ENCODE measurements at regions not wholly inside any gene's neighbourhood (a gene's known extent, or its start where the extent isn't known, plus 50 kb on each side); places are given as distances from the start of the nearest gene placed in this dataset.

GRCh38 chr2:57834666-57835065, 211.9 kb upstream of the VRK2 start:
- Mint-ChIP-seq H3K27me3 (ENCODE audit: low read depth in 3 of 3) (no peaks in the 10 kb centered on the region), H3K4me1 (no peaks in the 10 kb centered on the region), H3K36me3 (no peaks in the 10 kb centered on the region), H3K9me3 (peaks cover 8 to 45% (median 22%) of the 10 kb centered on the region in 6 donors), H3K4me3 (no peak overlapping the region), H3K27ac (no peak overlapping the region)
- no peak for DNase-seq

GRCh38 chr2:57842531-57842930, 204.1 kb upstream of the VRK2 start:
- Mint-ChIP-seq H3K36me3 (peaks cover 0 to 4% (median 0%) of the 10 kb centered on the region in 3 donors), H3K4me1 (no peaks in the 10 kb centered on the region), H3K27ac (no peak overlapping the region), H3K4me3 (no peak overlapping the region), H3K27me3 (ENCODE audit: low read depth in 3 of 3) (no peaks in the 10 kb centered on the region), H3K9me3 (peaks cover 0 to 30% (median 3%) of the 10 kb centered on the region in 6 donors)
- no peak for DNase-seq

GRCh38 chr2:57843158-57843557, 203.4 kb upstream of the VRK2 start:
- peaks cover 0 to 4% (median 0%) of the 10 kb centered on the region in 3 donors for H3K36me3 Mint-ChIP-seq
- no peak overlapping the region for H3K27ac Mint-ChIP-seq
- no peak for DNase-seq
- no peak overlapping the region for H3K4me3 Mint-ChIP-seq
- H3K9me3 Mint-ChIP-seq: peaks cover 0 to 30% (median 2%) of the 10 kb centered on the region in 6 donors
- no peaks in the 10 kb centered on the region for H3K4me1 Mint-ChIP-seq
- no peaks in the 10 kb centered on the region for H3K27me3 Mint-ChIP-seq (ENCODE audit: low read depth in 3 of 3)

- no peak overlapping the region for H3K27ac Mint-ChIP-seq
- peaks cover 0 to 4% (median 4%) of the 10 kb centered on the region in 3 donors for H3K36me3 Mint-ChIP-seq
- no peak for DNase-seq
- no peak overlapping the region for H3K4me3 Mint-ChIP-seq
- H3K27me3 Mint-ChIP-seq (ENCODE audit: low read depth in 3 of 3): peaks cover 0 to 2% (median 0%) of the 10 kb centered on the region in 3 donors
- H3K9me3 Mint-ChIP-seq: peaks cover 0 to 21% (median 3%) of the 10 kb centered on the region in 6 donors
- no peaks in the 10 kb centered on the region for H3K4me1 Mint-ChIP-seq
These were observed 197.9 kb upstream of the VRK2 start for GRCh38 chr2:57848723-57849122.

GRCh38 chr2:57849843-57850242, 196.8 kb upstream of the VRK2 start:
- no peak for DNase-seq
- H3K9me3 Mint-ChIP-seq: peaks cover 0 to 16% (median 3%) of the 10 kb centered on the region in 6 donors
- H3K4me1 Mint-ChIP-seq: no peaks in the 10 kb centered on the region
- H3K27me3 Mint-ChIP-seq (ENCODE audit: low read depth in 3 of 3): peaks cover 0 to 2% (median 0%) of the 10 kb centered on the region in 3 donors
- H3K36me3 Mint-ChIP-seq: peaks cover 0 to 4% (median 4%) of the 10 kb centered on the region in 3 donors
- H3K27ac Mint-ChIP-seq: no peak overlapping the region
- no peak overlapping the region for H3K4me3 Mint-ChIP-seq

GRCh38 chr2:57850415-57851130, 196.0 kb upstream of the VRK2 start:
- peaks cover 0 to 2% (median 0%) of the 10 kb centered on the region in 3 donors for H3K27me3 Mint-ChIP-seq (ENCODE audit: low read depth in 3 of 3)
- H3K27ac Mint-ChIP-seq: no peak overlapping the region
- H3K9me3 Mint-ChIP-seq: peaks cover 0 to 16% (median 6%) of the 10 kb centered on the region in 6 donors
- no peaks in the 10 kb centered on the region for H3K4me1 Mint-ChIP-seq
- DNase-seq: no peak
- no peak overlapping the region for H3K4me3 Mint-ChIP-seq
- H3K36me3 Mint-ChIP-seq: peaks cover 0 to 4% (median 4%) of the 10 kb centered on the region in 3 donors

GRCh38 chr2:57855212-57855611, 191.4 kb upstream of the VRK2 start:
- peaks cover 0 to 3% (median 1%) of the 10 kb centered on the region in 3 donors for H3K27me3 Mint-ChIP-seq (ENCODE audit: low read depth in 3 of 3)
- no peak overlapping the region for H3K4me3 Mint-ChIP-seq
- H3K27ac Mint-ChIP-seq: no peak overlapping the region
- H3K4me1 Mint-ChIP-seq: no peaks in the 10 kb centered on the region
- H3K9me3 Mint-ChIP-seq: peaks cover 0 to 8% (median 3%) of the 10 kb centered on the region in 6 donors
- peaks cover 0 to 4% (median 3%) of the 10 kb centered on the region in 3 donors for H3K36me3 Mint-ChIP-seq
- no peak for DNase-seq

GRCh38 chr2:57859755-57860154, 186.9 kb upstream of the VRK2 start:
- Mint-ChIP-seq H3K9me3 (peaks cover 0 to 5% (median 2%) of the 10 kb centered on the region in 6 donors), H3K27ac (no peak overlapping the region), H3K4me3 (no peak overlapping the region), H3K27me3 (ENCODE audit: low read depth in 3 of 3) (peaks cover 0 to 3% (median 1%) of the 10 kb centered on the region in 3 donors), H3K36me3 (peaks cover 0 to 3% (median 0%) of the 10 kb centered on the region in 3 donors), H3K4me1 (no peaks in the 10 kb centered on the region)
- no peak for DNase-seq

- peaks cover 0 to 3% (median 0%) of the 10 kb centered on the region in 3 donors for H3K36me3 Mint-ChIP-seq
- H3K27ac Mint-ChIP-seq: no peak overlapping the region
- peaks cover 0 to 3% (median under 1%) of the 10 kb centered on the region in 6 donors for H3K9me3 Mint-ChIP-seq
- no peak overlapping the region for H3K4me3 Mint-ChIP-seq
- no peak for DNase-seq
- H3K4me1 Mint-ChIP-seq: no peaks in the 10 kb centered on the region
- H3K27me3 Mint-ChIP-seq (ENCODE audit: low read depth in 3 of 3): peaks cover 0 to 3% (median 1%) of the 10 kb centered on the region in 3 donors
These were observed 184.5 kb upstream of the VRK2 start for GRCh38 chr2:57862153-57862552.

- H3K4me1 Mint-ChIP-seq: no peaks in the 10 kb centered on the region
- H3K36me3 Mint-ChIP-seq: peaks cover 0 to 3% (median 0%) of the 10 kb centered on the region in 3 donors
- no peak overlapping the region for H3K27ac Mint-ChIP-seq
- peaks cover 0 to 3% (median 2%) of the 10 kb centered on the region in 6 donors for H3K9me3 Mint-ChIP-seq
- H3K27me3 Mint-ChIP-seq (ENCODE audit: low read depth in 3 of 3): peaks cover 0 to 3% (median 1%) of the 10 kb centered on the region in 3 donors
- no peak overlapping the region for H3K4me3 Mint-ChIP-seq
- DNase-seq: no peak
These were observed 183.9 kb upstream of the VRK2 start for GRCh38 chr2:57862727-57863126.

GRCh38 chr2:57864926-57865325, 181.7 kb upstream of the VRK2 start:
- Mint-ChIP-seq H3K4me3 (no peak overlapping the region), H3K27ac (no peak overlapping the region)

GRCh38 chr2:57867730-57868129, 178.9 kb upstream of the VRK2 start:
- peaks cover 0 to 4% (median 0%) of the 10 kb centered on the region in 3 donors for H3K36me3 Mint-ChIP-seq
- H3K4me3 Mint-ChIP-seq: no peak overlapping the region
- no peak for DNase-seq
- no peak overlapping the region for H3K27ac Mint-ChIP-seq
- peaks cover 0 to 7% (median 1%) of the 10 kb centered on the region in 6 donors for H3K9me3 Mint-ChIP-seq
- no peaks in the 10 kb centered on the region for H3K4me1 Mint-ChIP-seq
- H3K27me3 Mint-ChIP-seq (ENCODE audit: low read depth in 3 of 3): peaks cover 0 to 2% (median 0%) of the 10 kb centered on the region in 3 donors

More at GRCh38 chr2:57864926-57865325, 181.7 kb upstream of the VRK2 start:
- peaks cover 0 to 7% (median 2%) of the 10 kb centered on the region in 6 donors for H3K9me3 Mint-ChIP-seq
- DNase-seq: no peak
- H3K27me3 Mint-ChIP-seq (ENCODE audit: low read depth in 3 of 3): peaks cover 0 to 2% (median under 1%) of the 10 kb centered on the region in 3 donors
- H3K4me1 Mint-ChIP-seq: no peaks in the 10 kb centered on the region
- H3K36me3 Mint-ChIP-seq: peaks cover 0 to 4% (median 0%) of the 10 kb centered on the region in 3 donors

GRCh38 chr2:57868619-57869139, 177.9 kb upstream of the VRK2 start:
- H3K9me3 Mint-ChIP-seq: peaks cover 0 to 7% (median 2%) of the 10 kb centered on the region in 6 donors
- H3K4me3 Mint-ChIP-seq: no peak overlapping the region
- H3K27ac Mint-ChIP-seq: no peak overlapping the region

GRCh38 chr2:57869758-57870344, 176.8 kb upstream of the VRK2 start:
- Mint-ChIP-seq H3K9me3 (peaks cover 0 to 7% (median 3%) of the 10 kb centered on the region in 6 donors), H3K36me3 (peaks cover 0 to 4% (median 0%) of the 10 kb centered on the region in 3 donors), H3K27me3 (ENCODE audit: low read depth in 3 of 3) (peaks cover 0 to 2% (median 2%) of the 10 kb centered on the region in 3 donors)

More at GRCh38 chr2:57868619-57869139, 177.9 kb upstream of the VRK2 start:
- DNase-seq: no peak
- peaks cover 0 to 4% (median 0%) of the 10 kb centered on the region in 3 donors for H3K36me3 Mint-ChIP-seq
- no peaks in the 10 kb centered on the region for H3K4me1 Mint-ChIP-seq
- peaks cover 0 to 2% (median under 1%) of the 10 kb centered on the region in 3 donors for H3K27me3 Mint-ChIP-seq (ENCODE audit: low read depth in 3 of 3)

More at GRCh38 chr2:57869758-57870344, 176.8 kb upstream of the VRK2 start:
- no peak overlapping the region for H3K4me3 Mint-ChIP-seq
- no peak for DNase-seq
- H3K27ac Mint-ChIP-seq: no peak overlapping the region
- no peaks in the 10 kb centered on the region for H3K4me1 Mint-ChIP-seq
